Thyroid gland (tissue), 4 donors: ENCODE measurements at regions not wholly inside any gene's neighbourhood (a gene's known extent, or its start where the extent isn't known, plus 50 kb on each side); places are given as distances from the start of the nearest gene placed in this dataset.

Experiments used
- DNase-seq, 2 donors: peaks; one replicate each; pipeline ENCODE4 v3.0.0-alpha.2; 2019
- H3K27ac ChIP-seq, 3 donors: fragments of 200-600 bp; sonication (generic); 1 replicate in 2 of 3; 2 replicates in 1 of 3; pipeline ENCODE4 v1.5.1; 2016 to 2019; ENCODE audit warnings: mild to moderate bottlenecking in 1 of 3, moderate library complexity in 1 of 3
- H3K27me3 ChIP-seq: fragments of 200-600 bp; sonication (generic); one replicate; pipeline ENCODE4 v1.5.1; 2019
- H3K36me3 ChIP-seq, 2 donors: fragments of 200-600 bp; sonication (generic); one replicate each; pipeline ENCODE4 v1.5.1; 2016 to 2019
- H3K4me1 ChIP-seq, 2 donors: fragments of 200-600 bp; sonication (generic); one replicate each; pipeline ENCODE4 v1.5.1; 2017 to 2019
- H3K4me3 ChIP-seq, 3 donors: fragments of 200-600 bp; sonication (generic); replicated peaks in 1 of 3; 1 replicate in 2 of 3; 2 replicates in 1 of 3; pipeline ENCODE4 v1.5.1; 2016; ENCODE audit warnings: mild to moderate bottlenecking in 1 of 3
- H3K9me3 ChIP-seq: fragments of 200-600 bp; sonication (generic); one replicate; pipeline ENCODE4 v1.5.1; 2017
- CTCF ChIP-seq, 6 experiments: fragments of 200-600 bp in 3 of 6; fragments of 450-650 bp in 3 of 6; sonication (generic) in 3 of 6; IDR thresholded peaks; one replicate each; pipeline ENCODE4 v1.5.1; 2016 to 2019; ENCODE audit warnings: antibody characterized with exemption in 6 of 6, mild to moderate bottlenecking in 2 of 6, inconsistent platforms in 1 of 6, moderate library complexity in 1 of 6
- POLR2A ChIP-seq, 2 donors: fragments of 450-650 bp; IDR thresholded peaks; one replicate each; pipeline ENCODE4 v1.6.1; 2017; ENCODE audit warnings: antibody characterized with exemption in 2 of 2, mild to moderate bottlenecking in 2 of 2, moderate library complexity in 1 of 2
- WGBS, 2 donors: methylation state at CpG; one replicate each; pipeline ENCODE4 v1.1.5; 2017; 5-methylcytosine and 5-hydroxymethylcytosine counted together
- intact Hi-C: fragments of 100-400 bp; cut with DNase I; formaldehyde crosslinking; loops from one replicate; pipeline ENCODE4 v1.15.1; 2023

- H3K27me3 ChIP-seq = no peaks in the 10 kb centered on the region
- H3K9me3 ChIP-seq = no peaks in the 10 kb centered on the region
- intact Hi-C loops = no loop called here
- DNase-seq = no peak
- TF ChIP-seq CTCF (IDR thresholded peaks at IDR 0.05) (no peak), POLR2A (IDR thresholded peaks at IDR 0.05) (no peak)
- peaks cover 12 to 14% of the 10 kb centered on the region in 2 donors for H3K4me1 ChIP-seq
- no peak overlapping the region for H3K27ac ChIP-seq
- 96 to 98% methylated on average over 6 of the region's 6 CpGs for WGBS, 2 donors
- no peaks in the 10 kb centered on the region for H3K36me3 ChIP-seq
- no peak overlapping the region for H3K4me3 ChIP-seq
Measured at GRCh38 chr5:173500213-173500560, 116.3 kb downstream of the BOD1 start.

GRCh38 chr5:173499471-173500212 is 116.8 kb downstream of the BOD1 start:
- Histone ChIP-seq H3K9me3 (no peaks in the 10 kb centered on the region), H3K27me3 (no peaks in the 10 kb centered on the region), H3K4me1 (peaks cover 12 to 14% of the 10 kb centered on the region in 2 donors), H3K4me3 (no peak overlapping the region), H3K36me3 (no peaks in the 10 kb centered on the region), H3K27ac (no peak overlapping the region)
- no peak for DNase-seq
- intact Hi-C loops = no loop called here
- 78 to 87% methylated on average over 13 of the region's 14 CpGs for WGBS, 2 donors
- TF ChIP-seq CTCF (IDR thresholded peaks at IDR 0.05) (no peak), POLR2A (IDR thresholded peaks at IDR 0.05) (no peak)

GRCh38 chr5:173498739-173499470 is 117.5 kb downstream of the BOD1 start:
- intact Hi-C loops = no loop called here
- TF ChIP-seq POLR2A (IDR thresholded peaks at IDR 0.05) (no peak), CTCF (IDR thresholded peaks at IDR 0.05) (no peak)
- 61 to 72% methylated on average over 14 to 16 of the region's 16 CpGs for WGBS, 2 donors
- no peak overlapping the region for H3K4me3 ChIP-seq
- H3K27me3 ChIP-seq = no peaks in the 10 kb centered on the region
- no peaks in the 10 kb centered on the region for H3K9me3 ChIP-seq
- peaks cover 12 to 14% of the 10 kb centered on the region in 2 donors for H3K4me1 ChIP-seq
- peak in 1 of 2 donors; percentile 19 for DNase-seq
- no peaks in the 10 kb centered on the region for H3K36me3 ChIP-seq
- H3K27ac ChIP-seq = no peak overlapping the region

- whole genome bisulfite sequencing, 2 donors = 43 to 50% methylated on average over 9 of the region's 9 CpGs
- DNase-seq = peak in 1 of 2 donors; percentile 40
- intact Hi-C loops = no loop called here
- Histone ChIP-seq H3K27me3 (no peaks in the 10 kb centered on the region), H3K36me3 (no peaks in the 10 kb centered on the region), H3K4me3 (no peak overlapping the region), H3K27ac (no peak overlapping the region), H3K9me3 (no peaks in the 10 kb centered on the region), H3K4me1 (peaks cover 12 to 14% of the 10 kb centered on the region in 2 donors)
- TF ChIP-seq CTCF (IDR thresholded peaks at IDR 0.05) (no peak), POLR2A (IDR thresholded peaks at IDR 0.05) (no peak)
Measured at GRCh38 chr5:173498286-173498685, 118.2 kb downstream of the BOD1 start.

- 84 to 87% methylated on average over 10 to 12 of the region's 12 CpGs for WGBS, 2 donors
- H3K27ac ChIP-seq = no peak overlapping the region
Measured at GRCh38 chr5:173497685-173498084, 118.8 kb downstream of the BOD1 start.

More at GRCh38 chr5:173497685-173498084, 118.8 kb downstream of the BOD1 start:
- no peak for DNase-seq
- Histone ChIP-seq H3K4me1 (peaks cover 12 to 14% of the 10 kb centered on the region in 2 donors), H3K4me3 (no peak overlapping the region), H3K27me3 (no peaks in the 10 kb centered on the region), H3K36me3 (no peaks in the 10 kb centered on the region), H3K9me3 (no peaks in the 10 kb centered on the region)
- TF ChIP-seq POLR2A (IDR thresholded peaks at IDR 0.05) (no peak), CTCF (IDR thresholded peaks at IDR 0.05) (no peak)
- intact Hi-C loops = no loop called here
